H1 (cell line): ENCODE measurements at regions not wholly inside any gene's neighbourhood (a gene's known extent, or its start where the extent isn't known, plus 50 kb on each side); places are given as distances from the start of the nearest gene placed in this dataset.

ENCODE experiments used
- CBX5 ChIP-seq: fragments of 300-800, 300-1000 bp; sonication (generic); IDR thresholded peaks from 2 replicates; pipeline ENCODE4 v1.7.1; 2016; ENCODE audit warnings: antibody characterized with exemption, low read length, low read depth
- CHD1 ChIP-seq: IDR thresholded peaks from 2 replicates; pipeline ENCODE4 v1.6.1; 2012; ENCODE audit warnings: low read depth, low read length, improper control_type of control experiment
- JUN ChIP-seq: IDR thresholded peaks from 2 replicates; pipeline ENCODE4 v1.6.1; 2011; ENCODE audit warnings: low read depth, mild to moderate bottlenecking, improper control_type of control experiment, low read length
- RNF2 ChIP-seq: fragments of 200-900, 300-1000 bp; sonication (generic); IDR thresholded peaks from 2 replicates; pipeline ENCODE4 v1.7.1; 2016; ENCODE audit warnings: borderline replicate concordance, low read depth, mild to moderate bottlenecking, antibody characterized with exemption, low read length; ENCODE audit not compliant: poor library complexity, severe bottlenecking; ENCODE audit errors: missing control alignments
- SP4 ChIP-seq: IDR thresholded peaks from 2 replicates; pipeline ENCODE4 v1.6.1; 2012; ENCODE audit warnings: low read length, inconsistent platforms
- ZNF274 ChIP-seq: IDR thresholded peaks from 2 replicates; pipeline ENCODE4 v1.7.0; 2012; ENCODE audit warnings: low read length, borderline replicate concordance; ENCODE audit errors: extremely low read depth

GRCh38 chr20:55685425-55685824 is 319.9 kb downstream of the CBLN4 start (continued):
- TF ChIP-seq RNF2 (no peak), ZNF274 (no peak), CBX5 (no peak), CHD1 (no peak), SP4 (no peak), JUN (no peak)
